ENCODE measurements at regions not wholly inside any gene's neighbourhood (a gene's known extent, or its start where the extent isn't known, plus 50 kb on each side); places are given as distances from the start of the nearest gene placed in this dataset.

DNA sequence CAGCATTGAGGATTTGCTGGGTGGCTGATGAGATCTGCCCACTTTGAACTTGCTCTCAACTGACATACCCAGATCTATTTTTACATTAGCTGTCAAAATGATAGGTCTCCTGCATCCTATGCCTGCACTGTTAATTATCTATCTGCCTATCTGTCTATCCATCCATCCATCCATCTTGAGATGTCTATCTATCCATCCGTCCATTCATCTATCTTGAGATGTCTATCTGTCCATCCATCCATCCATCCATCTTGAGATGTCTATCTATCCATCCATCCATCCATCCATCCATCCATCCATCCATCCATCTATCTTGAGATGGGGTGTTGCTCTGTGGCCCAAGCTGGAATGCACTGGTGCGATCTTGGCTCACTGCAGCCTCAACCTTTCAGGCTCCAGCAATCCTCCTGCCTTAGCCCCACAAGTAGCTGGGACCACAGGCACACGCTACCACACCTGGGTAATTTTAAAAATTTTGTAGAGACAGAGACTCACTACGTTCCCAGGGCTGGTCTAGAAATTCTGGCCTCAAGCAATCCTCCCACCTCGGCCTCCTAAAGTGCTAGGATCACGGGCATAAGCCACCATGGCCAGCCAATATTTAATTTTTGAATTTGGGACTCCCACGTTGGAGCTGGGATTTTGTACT, 159.4 kb upstream of the NSMCE3 start:
- Mint-ChIP-seq H3K4me3 (no peak overlapping the region), H3K27ac (no peak overlapping the region), H3K4me1 (no peaks in the 10 kb centered on the region), H3K27me3 (peaks cover 26% of the 10 kb centered on the region), H3K9me3 (peaks cover 0 to 7% of the 10 kb centered on the region in 2 donors)
- no peak for ATAC-seq
- no peak for DNase-seq

- Mint-ChIP-seq H3K27me3 (peaks cover 12% of the 10 kb centered on the region), H3K4me3 (no peak overlapping the region), H3K9me3 (peaks cover 0 to 7% of the 10 kb centered on the region in 2 donors), H3K27ac (no peak overlapping the region), H3K4me1 (no peaks in the 10 kb centered on the region)
- DNase-seq (no peak), ATAC-seq (no peak)
Observed at GRCh38 chr15:29425864-29426263, 156.2 kb upstream of the NSMCE3 start.

- no peak overlapping the region for H3K27ac Mint-ChIP-seq
- no peak for ATAC-seq
- H3K27me3 Mint-ChIP-seq = peaks cover 26% of the 10 kb centered on the region
- H3K4me1 Mint-ChIP-seq = no peaks in the 10 kb centered on the region
- DNase-seq = no peak
- no peak overlapping the region for H3K4me3 Mint-ChIP-seq
- H3K9me3 Mint-ChIP-seq = peaks cover 0 to 7% of the 10 kb centered on the region in 2 donors
Observed at GRCh38 chr15:29424118-29424517, 154.5 kb upstream of the NSMCE3 start.

- Mint-ChIP-seq H3K9me3 (peaks cover 0 to 5% of the 10 kb centered on the region in 2 donors), H3K27me3 (peaks cover 28% of the 10 kb centered on the region), H3K4me3 (no peak overlapping the region), H3K27ac (no peak overlapping the region), H3K4me1 (no peaks in the 10 kb centered on the region)
- no peak for ATAC-seq
- no peak for DNase-seq
Observed at GRCh38 chr15:29422606-29423005, 153.0 kb upstream of the NSMCE3 start.

- ATAC-seq = no peak
- H3K4me3 Mint-ChIP-seq = no peak overlapping the region
Observed at GRCh38 chr15:29420188-29420587, 150.6 kb upstream of the NSMCE3 start.

DNA sequence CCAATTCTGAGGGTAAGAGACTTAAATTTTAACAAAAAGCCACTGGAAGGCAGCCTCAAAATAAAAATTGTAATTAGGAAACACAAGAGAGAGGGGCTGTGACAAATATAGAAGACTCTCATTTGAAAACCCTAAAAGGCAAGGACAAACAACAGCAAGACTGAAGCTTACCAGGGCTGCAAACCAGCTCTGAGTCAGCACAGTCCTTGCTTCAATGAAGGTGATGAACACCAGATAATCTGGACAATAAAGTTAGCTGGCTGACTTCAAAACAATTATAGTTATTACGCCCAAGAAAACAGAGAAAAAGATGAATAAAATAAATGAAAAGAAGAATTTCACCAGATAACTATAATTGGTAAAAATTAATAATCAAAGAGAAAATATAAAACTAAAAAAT, 149.3 kb upstream of the NSMCE3 start:
- DNase-seq (no peak), ATAC-seq (no peak)
- Mint-ChIP-seq H3K9me3 (no peaks in the 10 kb centered on the region), H3K4me3 (no peak overlapping the region), H3K27me3 (peaks cover 29% of the 10 kb centered on the region), H3K4me1 (no peaks in the 10 kb centered on the region), H3K27ac (no peak overlapping the region)

More at GRCh38 chr15:29420188-29420587, 150.6 kb upstream of the NSMCE3 start:
- Mint-ChIP-seq H3K4me1 (no peaks in the 10 kb centered on the region), H3K27ac (peak overlapping the region in 1 of 2 donors; percentile 9), H3K27me3 (peaks cover 23% of the 10 kb centered on the region), H3K9me3 (no peaks in the 10 kb centered on the region)
- no peak for DNase-seq

- peaks cover 36% of the 10 kb centered on the region for H3K27me3 Mint-ChIP-seq
- DNase-seq = no peak
- H3K9me3 Mint-ChIP-seq = no peaks in the 10 kb centered on the region
- H3K27ac Mint-ChIP-seq = no peak overlapping the region
- no peaks in the 10 kb centered on the region for H3K4me1 Mint-ChIP-seq
- no peak for ATAC-seq
- H3K4me3 Mint-ChIP-seq = no peak overlapping the region
Observed at GRCh38 chr15:29418178-29418577, 148.6 kb upstream of the NSMCE3 start.

GRCh38 chr15:29411299-29411698, 141.7 kb upstream of the NSMCE3 start:
- Mint-ChIP-seq H3K27ac (no peak overlapping the region), H3K9me3 (no peaks in the 10 kb centered on the region), H3K27me3 (peaks cover 22% of the 10 kb centered on the region), H3K4me3 (no peak overlapping the region), H3K4me1 (no peaks in the 10 kb centered on the region)
- ATAC-seq (no peak), DNase-seq (no peak)

- DNase-seq = no peak
- Mint-ChIP-seq H3K4me3 (no peak overlapping the region), H3K27ac (no peak overlapping the region), H3K27me3 (peaks cover 26% of the 10 kb centered on the region), H3K4me1 (no peaks in the 10 kb centered on the region), H3K9me3 (no peaks in the 10 kb centered on the region)
- ATAC-seq = no peak
Observed at GRCh38 chr15:29410338-29410737, 140.7 kb upstream of the NSMCE3 start.

GRCh38 chr15:29409890-29410289, 140.3 kb upstream of the NSMCE3 start:
- Mint-ChIP-seq H3K4me1 (no peaks in the 10 kb centered on the region), H3K27me3 (peaks cover 30% of the 10 kb centered on the region), H3K9me3 (no peaks in the 10 kb centered on the region), H3K4me3 (no peak overlapping the region), H3K27ac (no peak overlapping the region)
- DNase-seq = no peak
- ATAC-seq = no peak

- ATAC-seq = no peak
Observed at GRCh38 chr15:29405564-29405963, 135.9 kb upstream of the NSMCE3 start.

DNA sequence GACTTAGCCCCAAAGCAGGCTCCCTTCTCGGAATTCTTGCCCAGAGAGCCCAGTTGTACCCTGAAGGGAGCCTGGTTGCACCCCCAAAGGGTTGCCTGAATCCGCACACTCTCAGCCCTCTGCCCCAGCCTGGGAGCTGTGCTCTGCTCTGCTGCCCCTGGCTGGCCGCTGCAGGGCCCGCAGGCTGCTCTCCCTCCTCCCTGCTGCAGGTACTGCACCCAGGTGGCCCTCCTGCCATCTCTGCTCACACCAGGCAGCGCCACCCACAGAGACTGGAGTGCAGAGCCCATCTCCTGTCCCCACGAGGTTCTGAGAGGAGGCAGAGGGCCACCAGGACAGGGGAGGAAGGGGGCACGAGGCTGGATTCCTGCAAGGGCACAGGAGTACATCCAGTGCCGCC, 134.2 kb upstream of the NSMCE3 start:
- no peaks in the 10 kb centered on the region for H3K4me1 Mint-ChIP-seq
- DNase-seq = no peak
- H3K27me3 Mint-ChIP-seq = peaks cover 22% of the 10 kb centered on the region
- H3K9me3 Mint-ChIP-seq = no peaks in the 10 kb centered on the region
- ATAC-seq = no peak
- no peak overlapping the region for H3K27ac Mint-ChIP-seq
- no peak overlapping the region for H3K4me3 Mint-ChIP-seq

More at GRCh38 chr15:29405564-29405963, 135.9 kb upstream of the NSMCE3 start:
- no peak for DNase-seq
- Mint-ChIP-seq H3K4me3 (no peak overlapping the region), H3K27me3 (peaks cover 19% of the 10 kb centered on the region), H3K27ac (no peak overlapping the region), H3K4me1 (no peaks in the 10 kb centered on the region), H3K9me3 (no peaks in the 10 kb centered on the region)

DNA sequence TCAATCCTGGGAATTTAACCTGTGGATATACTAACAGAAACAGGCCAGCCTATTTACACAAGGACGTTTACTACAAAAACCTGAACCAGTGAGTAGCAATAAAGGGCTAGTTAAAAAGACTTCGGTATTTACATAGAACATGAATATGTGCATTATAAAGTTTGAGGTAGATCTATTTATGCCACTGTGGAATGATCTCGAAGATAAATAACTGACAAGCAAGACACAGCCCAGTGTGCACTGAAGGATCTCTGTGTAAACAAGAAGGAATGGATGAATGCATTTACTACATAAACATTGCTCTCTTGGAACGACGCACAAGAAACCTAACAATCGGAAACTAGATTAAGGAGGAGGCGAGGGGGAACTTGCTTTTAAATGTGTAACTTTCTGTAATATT, 132.0 kb upstream of the NSMCE3 start:
- ATAC-seq (no peak), DNase-seq (no peak)
- H3K27ac Mint-ChIP-seq = no peak overlapping the region
- H3K27me3 Mint-ChIP-seq = peaks cover 34% of the 10 kb centered on the region
- H3K4me3 Mint-ChIP-seq = no peak overlapping the region
- H3K4me1 Mint-ChIP-seq = no peaks in the 10 kb centered on the region
- no peaks in the 10 kb centered on the region for H3K9me3 Mint-ChIP-seq

DNA sequence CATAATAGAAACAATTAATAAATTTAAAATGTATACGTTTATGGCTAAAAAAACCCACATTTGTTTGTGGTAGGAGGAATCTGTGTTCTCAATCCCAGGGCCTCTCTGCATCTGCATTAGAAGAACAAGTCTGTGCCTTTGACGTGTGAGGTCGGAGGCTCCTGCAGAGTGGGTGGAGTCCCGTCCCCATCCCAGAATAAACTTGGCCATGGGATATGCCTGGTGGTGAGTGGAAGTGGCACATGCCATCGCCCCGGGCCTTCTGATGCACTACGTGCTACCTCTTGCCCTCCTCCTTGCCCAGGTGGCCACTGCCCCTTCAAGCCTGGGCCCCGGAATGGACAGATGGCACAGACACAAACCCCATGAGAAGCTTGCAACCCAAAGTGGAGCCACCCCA, 131.1 kb upstream of the NSMCE3 start:
- Mint-ChIP-seq H3K27ac (no peak overlapping the region), H3K27me3 (peaks cover 34% of the 10 kb centered on the region), H3K9me3 (no peaks in the 10 kb centered on the region), H3K4me3 (no peak overlapping the region), H3K4me1 (no peaks in the 10 kb centered on the region)
- ATAC-seq = no peak
- no peak for DNase-seq

DNA sequence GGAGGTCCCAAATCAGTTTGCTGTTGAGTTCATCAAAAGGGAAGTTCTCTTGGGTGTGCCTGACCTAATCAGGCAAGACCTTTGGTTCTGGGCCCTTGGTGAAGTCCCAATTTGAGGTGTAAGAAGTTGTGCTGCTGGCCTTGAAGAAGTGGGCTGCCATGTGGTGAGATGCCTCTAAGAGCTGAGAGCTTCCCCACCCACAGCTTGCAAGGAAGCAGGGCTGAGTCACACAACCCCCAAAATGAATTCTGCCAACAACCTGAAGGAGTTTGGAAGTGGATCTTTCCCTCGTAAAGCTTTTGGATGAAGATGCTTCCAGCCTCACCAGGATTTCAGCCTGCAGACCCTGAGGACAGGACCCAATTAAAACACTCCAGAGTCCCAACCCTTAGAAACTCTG, 129.3 kb upstream of the NSMCE3 start:
- Mint-ChIP-seq H3K4me1 (no peaks in the 10 kb centered on the region), H3K9me3 (no peaks in the 10 kb centered on the region), H3K27me3 (peaks cover 16% of the 10 kb centered on the region), H3K27ac (no peak overlapping the region), H3K4me3 (no peak overlapping the region)
- ATAC-seq (no peak), DNase-seq (no peak)

- Mint-ChIP-seq H3K4me1 (no peaks in the 10 kb centered on the region), H3K27me3 (peaks cover 16% of the 10 kb centered on the region), H3K27ac (no peak overlapping the region), H3K4me3 (no peak overlapping the region), H3K9me3 (no peaks in the 10 kb centered on the region)
- ATAC-seq (no peak), DNase-seq (no peak)
Observed at GRCh38 chr15:29396176-29396811, 126.7 kb upstream of the NSMCE3 start.

- no peaks in the 10 kb centered on the region for H3K9me3 Mint-ChIP-seq
- no peaks in the 10 kb centered on the region for H3K4me1 Mint-ChIP-seq
- no peak overlapping the region for H3K4me3 Mint-ChIP-seq
- no peak overlapping the region for H3K27ac Mint-ChIP-seq
- no peak for ATAC-seq
- DNase-seq = no peak
- peaks cover 9% of the 10 kb centered on the region for H3K27me3 Mint-ChIP-seq
Observed at GRCh38 chr15:29393443-29393842, 123.8 kb upstream of the NSMCE3 start.
